OCI-LY7 (cell line): ENCODE measurements at regions not wholly inside any gene's neighbourhood (a gene's known extent, or its start where the extent isn't known, plus 50 kb on each side); places are given as distances from the start of the nearest gene placed in this dataset.

Experiments
- EZH2phosphoT487 ChIP-seq: fragments of 200-600 bp; sonication (generic); IDR thresholded peaks from 2 replicates; pipeline ENCODE4 v1.6.1; 2018; ENCODE audit warnings: low read depth, borderline replicate concordance, mild to moderate bottlenecking, mixed run types, antibody characterized with exemption, low read length, moderate library complexity, mixed read lengths
- TF ChIP-seq, protein P1 (sequence below): fragments of 200-600 bp; sonication (generic); conservative IDR thresholded peaks from 2 replicates; pipeline ENCODE4 v1.5.1; 2014; ENCODE audit warnings: mild to moderate bottlenecking, antibody characterized with exemption, low read length, moderate library complexity, mixed read lengths

DNA sequence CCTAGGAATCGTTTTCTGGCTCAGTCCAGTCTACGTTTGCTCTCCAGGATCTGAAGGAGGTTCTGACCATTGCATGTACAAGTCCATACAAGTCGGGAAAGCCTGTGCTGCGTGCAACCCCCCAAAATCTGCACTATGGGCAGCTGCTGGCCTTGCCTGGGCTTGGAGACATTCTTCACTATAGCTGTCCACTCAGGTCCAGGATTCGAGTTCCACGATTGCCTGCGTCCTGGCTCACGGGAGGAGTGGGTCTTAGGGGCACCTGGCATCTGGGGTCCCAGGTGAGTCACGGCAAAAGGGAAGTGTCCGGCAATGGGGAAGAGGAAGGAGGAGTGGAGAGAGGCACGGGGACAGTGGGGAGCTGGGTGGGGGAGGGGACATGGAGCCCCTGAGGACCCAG, 563.0 kb downstream of the BRD1 start:
- TF ChIP-seq, protein P1, sequence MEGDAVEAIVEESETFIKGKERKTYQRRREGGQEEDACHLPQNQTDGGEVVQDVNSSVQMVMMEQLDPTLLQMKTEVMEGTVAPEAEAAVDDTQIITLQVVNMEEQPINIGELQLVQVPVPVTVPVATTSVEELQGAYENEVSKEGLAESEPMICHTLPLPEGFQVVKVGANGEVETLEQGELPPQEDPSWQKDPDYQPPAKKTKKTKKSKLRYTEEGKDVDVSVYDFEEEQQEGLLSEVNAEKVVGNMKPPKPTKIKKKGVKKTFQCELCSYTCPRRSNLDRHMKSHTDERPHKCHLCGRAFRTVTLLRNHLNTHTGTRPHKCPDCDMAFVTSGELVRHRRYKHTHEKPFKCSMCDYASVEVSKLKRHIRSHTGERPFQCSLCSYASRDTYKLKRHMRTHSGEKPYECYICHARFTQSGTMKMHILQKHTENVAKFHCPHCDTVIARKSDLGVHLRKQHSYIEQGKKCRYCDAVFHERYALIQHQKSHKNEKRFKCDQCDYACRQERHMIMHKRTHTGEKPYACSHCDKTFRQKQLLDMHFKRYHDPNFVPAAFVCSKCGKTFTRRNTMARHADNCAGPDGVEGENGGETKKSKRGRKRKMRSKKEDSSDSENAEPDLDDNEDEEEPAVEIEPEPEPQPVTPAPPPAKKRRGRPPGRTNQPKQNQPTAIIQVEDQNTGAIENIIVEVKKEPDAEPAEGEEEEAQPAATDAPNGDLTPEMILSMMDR = no peak
- no peak for TF ChIP-seq EZH2phosphoT487
